HepG2 (cell line): ENCODE measurements at regions not wholly inside any gene's neighbourhood (a gene's known extent, or its start where the extent isn't known, plus 50 kb on each side); places are given as distances from the start of the nearest gene placed in this dataset.

Experiments used
- CENPX ChIP-seq: sonication (generic); formaldehyde crosslinking; IDR thresholded peaks from 2 replicates; pipeline ENCODE4 v1.9.0; 2021; ENCODE audit warnings: mild to moderate bottlenecking, missing genetic modification reagents, moderate library complexity
- KLF16 ChIP-seq, 2 experiments: sonication (generic) in 1 of 2; formaldehyde crosslinking in 1 of 2; IDR thresholded peaks; 2 replicates each; pipeline versions ENCODE4 v1.6.1 to v1.8.0; 2016 to 2023; ENCODE audit warnings: missing genetic modification reagents in 2 of 2, missing compliant biosample characterization in 1 of 2
- MEIS2 ChIP-seq: sonication (generic); formaldehyde crosslinking; IDR thresholded peaks from 2 replicates; pipeline ENCODE4 v1.9.0; 2021; ENCODE audit warnings: mild to moderate bottlenecking, missing genetic modification reagents
- NFIB ChIP-seq: sonication (generic); formaldehyde crosslinking; IDR thresholded peaks from 2 replicates; pipeline ENCODE4 v1.9.0; 2021; ENCODE audit warnings: missing genetic modification reagents, mild to moderate bottlenecking, borderline replicate concordance
- SMC3 ChIP-seq: IDR thresholded peaks from 2 replicates; pipeline ENCODE4 v1.6.1; 2011; ENCODE audit warnings: low read length, improper control_type of control experiment
- ZKSCAN1 ChIP-seq: fragments of 150-350 bp; IDR thresholded peaks from 2 replicates; pipeline ENCODE4 v1.6.1; 2014; ENCODE audit warnings: low read length
- ZNF7 ChIP-seq: IDR thresholded peaks from 2 replicates; pipeline ENCODE4 v1.6.1; 2016; ENCODE audit warnings: missing biosample characterization, missing genetic modification reagents
- TF ChIP-seq, protein P1 (sequence below): sonication (generic); formaldehyde crosslinking; IDR thresholded peaks from 2 replicates; pipeline ENCODE4 v1.4.0; 2020; ENCODE audit warnings: missing genetic modification reagents, borderline replicate concordance
- TF ChIP-seq, protein P2 (sequence below): sonication (generic); formaldehyde crosslinking; IDR thresholded peaks from 2 replicates; pipeline ENCODE4 v1.5.0; 2020; ENCODE audit warnings: mild to moderate bottlenecking, missing genetic modification reagents, moderate library complexity
- TF ChIP-seq, protein P3 (sequence below), 2 experiments: IDR thresholded peaks; 2 replicates each; pipeline ENCODE4 v1.6.1; 2011 to 2012; ENCODE audit warnings: low read length in 2 of 2, borderline replicate concordance in 1 of 2, low read depth in 1 of 2, mild to moderate bottlenecking in 1 of 2, moderate library complexity in 1 of 2

DNA sequence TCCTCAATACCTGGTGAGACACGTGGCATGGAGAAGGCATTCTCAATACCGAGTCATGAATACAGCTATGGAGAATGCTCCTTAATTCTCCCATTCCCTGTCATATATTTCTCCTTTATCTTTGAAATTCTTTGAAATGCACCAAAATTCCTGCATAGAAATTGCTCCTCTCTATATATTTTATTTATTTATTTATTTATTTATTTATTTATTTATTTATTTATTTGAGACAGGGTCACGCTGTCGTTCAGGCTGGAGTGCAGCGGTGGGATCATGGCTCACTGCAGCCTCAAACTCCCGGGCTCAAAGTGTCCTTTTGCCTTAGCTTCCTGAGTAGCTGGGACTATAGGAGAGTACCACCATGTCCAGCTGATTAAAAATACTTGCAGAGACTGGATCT lies 190.3 kb upstream of the MAF start:
- no peak for TF ChIP-seq CENPX (CRISPR knock-in tag)
- TF ChIP-seq NFIB: no peak
- TF ChIP-seq ZNF7 (CRISPR knock-in tag): no peak
- TF ChIP-seq, protein P1, sequence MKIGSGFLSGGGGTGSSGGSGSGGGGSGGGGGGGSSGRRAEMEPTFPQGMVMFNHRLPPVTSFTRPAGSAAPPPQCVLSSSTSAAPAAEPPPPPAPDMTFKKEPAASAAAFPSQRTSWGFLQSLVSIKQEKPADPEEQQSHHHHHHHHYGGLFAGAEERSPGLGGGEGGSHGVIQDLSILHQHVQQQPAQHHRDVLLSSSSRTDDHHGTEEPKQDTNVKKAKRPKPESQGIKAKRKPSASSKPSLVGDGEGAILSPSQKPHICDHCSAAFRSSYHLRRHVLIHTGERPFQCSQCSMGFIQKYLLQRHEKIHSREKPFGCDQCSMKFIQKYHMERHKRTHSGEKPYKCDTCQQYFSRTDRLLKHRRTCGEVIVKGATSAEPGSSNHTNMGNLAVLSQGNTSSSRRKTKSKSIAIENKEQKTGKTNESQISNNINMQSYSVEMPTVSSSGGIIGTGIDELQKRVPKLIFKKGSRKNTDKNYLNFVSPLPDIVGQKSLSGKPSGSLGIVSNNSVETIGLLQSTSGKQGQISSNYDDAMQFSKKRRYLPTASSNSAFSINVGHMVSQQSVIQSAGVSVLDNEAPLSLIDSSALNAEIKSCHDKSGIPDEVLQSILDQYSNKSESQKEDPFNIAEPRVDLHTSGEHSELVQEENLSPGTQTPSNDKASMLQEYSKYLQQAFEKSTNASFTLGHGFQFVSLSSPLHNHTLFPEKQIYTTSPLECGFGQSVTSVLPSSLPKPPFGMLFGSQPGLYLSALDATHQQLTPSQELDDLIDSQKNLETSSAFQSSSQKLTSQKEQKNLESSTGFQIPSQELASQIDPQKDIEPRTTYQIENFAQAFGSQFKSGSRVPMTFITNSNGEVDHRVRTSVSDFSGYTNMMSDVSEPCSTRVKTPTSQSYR: no peak
- TF ChIP-seq, protein P2, sequence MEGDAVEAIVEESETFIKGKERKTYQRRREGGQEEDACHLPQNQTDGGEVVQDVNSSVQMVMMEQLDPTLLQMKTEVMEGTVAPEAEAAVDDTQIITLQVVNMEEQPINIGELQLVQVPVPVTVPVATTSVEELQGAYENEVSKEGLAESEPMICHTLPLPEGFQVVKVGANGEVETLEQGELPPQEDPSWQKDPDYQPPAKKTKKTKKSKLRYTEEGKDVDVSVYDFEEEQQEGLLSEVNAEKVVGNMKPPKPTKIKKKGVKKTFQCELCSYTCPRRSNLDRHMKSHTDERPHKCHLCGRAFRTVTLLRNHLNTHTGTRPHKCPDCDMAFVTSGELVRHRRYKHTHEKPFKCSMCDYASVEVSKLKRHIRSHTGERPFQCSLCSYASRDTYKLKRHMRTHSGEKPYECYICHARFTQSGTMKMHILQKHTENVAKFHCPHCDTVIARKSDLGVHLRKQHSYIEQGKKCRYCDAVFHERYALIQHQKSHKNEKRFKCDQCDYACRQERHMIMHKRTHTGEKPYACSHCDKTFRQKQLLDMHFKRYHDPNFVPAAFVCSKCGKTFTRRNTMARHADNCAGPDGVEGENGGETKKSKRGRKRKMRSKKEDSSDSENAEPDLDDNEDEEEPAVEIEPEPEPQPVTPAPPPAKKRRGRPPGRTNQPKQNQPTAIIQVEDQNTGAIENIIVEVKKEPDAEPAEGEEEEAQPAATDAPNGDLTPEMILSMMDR (CRISPR knock-in tag): no peak
- TF ChIP-seq, protein P3, sequence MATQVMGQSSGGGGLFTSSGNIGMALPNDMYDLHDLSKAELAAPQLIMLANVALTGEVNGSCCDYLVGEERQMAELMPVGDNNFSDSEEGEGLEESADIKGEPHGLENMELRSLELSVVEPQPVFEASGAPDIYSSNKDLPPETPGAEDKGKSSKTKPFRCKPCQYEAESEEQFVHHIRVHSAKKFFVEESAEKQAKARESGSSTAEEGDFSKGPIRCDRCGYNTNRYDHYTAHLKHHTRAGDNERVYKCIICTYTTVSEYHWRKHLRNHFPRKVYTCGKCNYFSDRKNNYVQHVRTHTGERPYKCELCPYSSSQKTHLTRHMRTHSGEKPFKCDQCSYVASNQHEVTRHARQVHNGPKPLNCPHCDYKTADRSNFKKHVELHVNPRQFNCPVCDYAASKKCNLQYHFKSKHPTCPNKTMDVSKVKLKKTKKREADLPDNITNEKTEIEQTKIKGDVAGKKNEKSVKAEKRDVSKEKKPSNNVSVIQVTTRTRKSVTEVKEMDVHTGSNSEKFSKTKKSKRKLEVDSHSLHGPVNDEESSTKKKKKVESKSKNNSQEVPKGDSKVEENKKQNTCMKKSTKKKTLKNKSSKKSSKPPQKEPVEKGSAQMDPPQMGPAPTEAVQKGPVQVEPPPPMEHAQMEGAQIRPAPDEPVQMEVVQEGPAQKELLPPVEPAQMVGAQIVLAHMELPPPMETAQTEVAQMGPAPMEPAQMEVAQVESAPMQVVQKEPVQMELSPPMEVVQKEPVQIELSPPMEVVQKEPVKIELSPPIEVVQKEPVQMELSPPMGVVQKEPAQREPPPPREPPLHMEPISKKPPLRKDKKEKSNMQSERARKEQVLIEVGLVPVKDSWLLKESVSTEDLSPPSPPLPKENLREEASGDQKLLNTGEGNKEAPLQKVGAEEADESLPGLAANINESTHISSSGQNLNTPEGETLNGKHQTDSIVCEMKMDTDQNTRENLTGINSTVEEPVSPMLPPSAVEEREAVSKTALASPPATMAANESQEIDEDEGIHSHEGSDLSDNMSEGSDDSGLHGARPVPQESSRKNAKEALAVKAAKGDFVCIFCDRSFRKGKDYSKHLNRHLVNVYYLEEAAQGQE (IDR thresholded peaks at IDR 0.05; ENCODE audit: borderline replicate concordance in 1 of 2, low read depth in 1 of 2, low read length in 2 of 2): no peak
- no peak for TF ChIP-seq ZKSCAN1
- TF ChIP-seq KLF16 (CRISPR knock-in tag; IDR thresholded peaks at IDR 0.05): no peak
- no peak for TF ChIP-seq SMC3
- TF ChIP-seq MEIS2 (CRISPR knock-in tag): no peak
